Kidney glomerular epithelial cell (primary cell): ENCODE measurements at regions not wholly inside any gene's neighbourhood (a gene's known extent, or its start where the extent isn't known, plus 50 kb on each side); places are given as distances from the start of the nearest gene placed in this dataset.

Source experiments
- DNase-seq: peaks from one replicate; lab custom pipeline; 2025; lab: John Stamatoyannopoulos, UW

DNA sequence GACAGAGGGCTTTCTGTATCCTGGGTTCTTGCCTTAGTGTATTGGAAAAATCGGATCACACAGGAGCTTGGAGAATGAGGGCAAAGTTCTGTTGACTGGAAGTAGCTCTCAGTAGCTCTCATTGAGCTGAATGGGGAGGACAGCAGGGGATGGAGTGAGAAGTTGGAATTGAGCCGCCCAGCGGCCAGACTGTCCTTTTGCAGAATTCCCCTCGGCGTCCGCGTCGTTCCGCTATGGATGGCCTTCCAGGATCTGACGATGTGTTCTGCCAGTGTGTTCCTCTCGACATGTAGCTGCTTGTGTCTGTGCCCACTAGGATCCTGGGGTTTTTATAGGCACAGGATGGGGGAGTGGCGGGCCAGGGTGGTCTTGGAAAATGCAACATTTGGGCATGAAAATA lies 351.8 kb upstream of the SEMA3A start:
- no peak for DNase-seq

DNA sequence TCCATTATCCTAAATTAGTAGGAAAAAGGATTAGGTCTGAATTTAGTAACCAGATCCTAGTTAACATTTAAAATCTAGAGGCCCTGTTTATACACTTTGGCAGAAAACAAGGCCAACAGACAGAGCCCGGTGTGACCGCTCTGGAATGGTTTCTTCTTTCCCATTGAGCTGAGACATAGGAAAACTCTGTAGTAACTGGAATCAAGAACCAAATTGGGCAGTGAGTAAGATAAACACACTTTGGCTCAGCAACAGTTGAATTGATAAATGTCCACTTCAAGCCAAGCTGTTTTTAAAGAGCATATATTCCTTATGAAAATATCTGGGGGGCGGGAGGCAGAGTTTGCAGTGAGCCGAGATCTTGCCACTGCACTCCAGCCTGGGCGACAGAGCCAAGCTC lies 343.7 kb upstream of the SEMA3A start:
- no peak for DNase-seq

DNA sequence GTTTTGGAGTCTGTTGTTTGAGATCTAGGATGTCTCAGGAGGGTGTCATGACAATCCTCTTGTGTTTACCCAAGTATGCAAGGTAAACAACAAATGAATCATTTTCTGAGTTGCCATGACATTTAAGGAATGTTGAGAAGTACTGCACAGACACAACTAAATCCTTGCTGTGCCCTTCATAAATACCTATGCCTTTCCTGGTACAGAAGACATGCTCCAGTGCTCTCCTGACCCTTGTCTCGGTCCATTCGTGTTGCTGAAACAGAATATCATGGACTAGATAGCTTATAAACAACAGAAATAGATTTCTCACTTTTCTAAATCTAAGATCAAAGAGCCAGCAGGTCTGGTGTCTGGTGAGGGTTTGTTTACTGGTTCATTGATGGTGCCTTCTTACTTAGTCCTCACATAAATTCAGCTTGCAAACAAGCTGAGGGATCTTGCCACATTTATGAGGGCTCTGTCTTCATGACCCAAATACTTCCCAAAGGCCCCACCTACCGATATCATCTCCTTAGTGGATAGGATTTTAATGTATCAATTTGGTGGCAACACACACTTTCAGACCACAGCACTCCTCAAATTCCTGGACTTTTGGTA lies 341.8 kb upstream of the SEMA3A start:
- DNase-seq: peak; percentile 67

DNA sequence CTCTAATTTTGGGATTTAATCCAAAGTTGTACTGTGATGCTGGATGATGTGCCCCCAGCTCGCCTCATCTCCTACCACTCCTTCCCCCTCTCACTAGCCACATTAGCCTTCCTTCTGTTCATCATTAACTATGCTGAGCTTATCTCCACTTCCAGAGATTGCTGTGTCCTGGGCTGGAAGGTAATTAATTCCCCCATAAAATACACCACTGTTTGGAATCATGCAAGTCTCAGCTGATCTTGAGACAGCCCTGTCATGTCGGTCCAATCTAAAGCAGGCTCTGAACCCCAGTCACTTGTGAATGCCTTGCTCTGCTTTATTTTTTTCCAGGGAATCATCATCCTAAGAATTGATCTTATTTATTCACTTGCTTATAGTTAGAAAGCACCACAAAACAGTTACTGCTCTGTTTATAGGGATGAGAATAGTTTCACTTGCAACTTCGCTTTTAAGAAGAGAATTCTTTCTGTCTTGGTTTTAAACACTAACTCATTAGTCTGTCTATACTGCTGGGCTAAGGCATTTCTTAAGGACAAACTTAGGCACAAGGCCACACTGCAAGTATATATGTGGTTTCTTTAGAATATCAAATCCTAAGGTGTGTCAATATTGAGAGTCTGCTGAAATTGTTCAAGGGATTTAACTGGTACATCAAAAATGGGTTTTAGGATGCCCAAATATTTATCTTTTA lies 341.1 kb upstream of the SEMA3A start:
- peak; percentile 41 for DNase-seq

DNA sequence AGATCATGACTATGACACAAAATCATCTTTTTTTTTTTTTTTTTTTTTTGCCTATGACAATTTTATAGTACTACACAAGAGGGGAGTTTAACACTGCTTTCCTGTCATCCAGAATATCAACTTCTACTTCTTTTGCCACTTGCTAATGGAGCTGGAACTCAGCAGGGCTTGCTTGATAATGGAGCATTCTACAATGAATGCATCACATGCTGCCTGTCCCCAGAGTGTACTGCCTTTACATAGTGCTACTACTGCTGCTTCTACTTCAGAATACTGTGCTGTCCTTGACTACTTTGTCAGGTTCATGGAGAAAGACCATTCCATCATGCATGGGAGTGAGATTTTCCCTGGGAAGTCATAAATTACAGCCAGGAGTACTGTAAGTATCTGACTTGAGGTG lies 338.6 kb upstream of the SEMA3A start:
- DNase-seq: no peak

DNA sequence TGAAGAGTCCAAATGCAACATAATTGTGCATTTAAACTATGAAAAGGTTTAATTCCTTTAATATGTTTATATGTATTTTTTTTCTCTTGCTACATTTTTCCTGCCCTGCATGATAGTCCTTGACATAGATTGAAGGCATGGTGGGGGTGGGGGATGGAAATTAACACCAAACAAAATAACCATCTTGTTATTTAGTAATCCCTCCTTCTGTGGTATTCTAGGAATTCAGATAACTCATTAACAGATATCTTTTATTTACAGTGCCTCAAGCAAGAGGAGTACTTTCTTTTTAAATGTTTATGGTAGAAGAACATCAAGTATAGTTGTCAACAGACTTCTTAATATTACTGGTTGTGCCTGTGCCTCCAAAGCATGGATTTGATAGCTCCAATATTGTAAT lies 337.6 kb upstream of the SEMA3A start:
- peak; percentile 60 for DNase-seq

DNA sequence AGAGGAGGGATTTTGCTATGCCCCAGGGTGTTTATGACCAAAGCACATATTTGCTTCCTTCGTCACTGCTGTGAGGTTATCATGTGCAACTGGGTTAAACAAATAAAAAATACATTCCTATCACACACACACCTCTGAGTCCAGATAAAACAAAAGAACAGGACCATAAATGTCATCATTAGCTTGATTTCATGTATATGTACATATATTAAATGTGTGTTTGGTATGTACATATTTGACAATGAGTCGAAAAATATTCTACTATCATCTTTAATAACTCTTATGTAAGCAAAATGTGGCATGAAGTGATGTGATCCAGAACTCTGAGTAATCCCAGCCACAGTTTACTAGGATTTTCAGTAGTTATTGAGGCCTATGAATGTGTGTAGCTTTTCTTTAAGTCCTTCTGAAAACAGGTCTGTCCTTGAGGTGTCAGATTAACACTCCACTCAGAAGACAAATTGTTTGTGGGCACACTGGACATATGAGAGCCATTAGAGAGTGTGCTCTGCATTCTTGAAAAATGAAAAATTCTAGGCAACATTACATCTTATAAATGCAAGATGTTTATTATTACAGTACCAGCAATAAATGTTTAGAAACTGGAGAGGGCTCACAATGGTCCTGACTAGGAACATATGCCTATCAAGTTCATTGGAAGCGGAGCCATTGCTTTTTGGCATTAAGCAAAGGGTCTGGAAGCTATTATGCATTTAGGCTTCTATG lies 335.1 kb upstream of the SEMA3A start:
- DNase-seq: peak; percentile 89

DNA sequence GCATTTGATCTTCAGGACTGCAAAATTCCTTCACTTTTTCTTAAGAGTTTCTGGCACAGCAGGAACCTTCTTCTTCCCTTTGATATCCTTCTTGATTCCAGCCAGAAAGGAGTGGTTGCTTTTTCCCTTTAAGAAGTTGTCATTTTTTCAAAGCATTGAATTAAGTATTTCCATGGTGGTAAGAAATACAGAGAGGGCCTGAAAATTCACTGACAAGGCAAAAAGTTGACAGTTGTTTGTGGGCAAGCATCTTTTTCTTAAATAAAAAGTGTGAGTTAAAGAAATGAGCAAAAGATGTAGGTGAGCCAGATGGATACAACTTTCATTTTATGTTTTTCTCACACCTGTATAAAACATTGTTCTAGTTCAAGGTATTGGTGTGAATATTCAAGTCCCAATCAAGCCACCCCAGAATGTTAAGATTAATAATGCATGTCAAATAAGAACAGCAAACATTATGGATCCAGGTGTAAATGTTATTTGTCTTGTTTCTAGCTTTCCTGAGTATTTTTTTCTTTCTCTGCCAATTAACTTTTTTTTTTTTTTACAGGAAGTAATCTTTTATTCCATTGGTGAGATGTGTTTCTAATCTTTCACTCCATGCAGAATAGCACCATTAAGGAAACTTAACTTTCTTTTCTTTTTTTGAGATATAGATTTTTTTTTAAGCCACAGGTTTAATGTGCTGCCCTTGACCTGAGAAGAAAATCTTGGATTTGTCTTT lies 334.3 kb upstream of the SEMA3A start:
- no peak for DNase-seq

DNA sequence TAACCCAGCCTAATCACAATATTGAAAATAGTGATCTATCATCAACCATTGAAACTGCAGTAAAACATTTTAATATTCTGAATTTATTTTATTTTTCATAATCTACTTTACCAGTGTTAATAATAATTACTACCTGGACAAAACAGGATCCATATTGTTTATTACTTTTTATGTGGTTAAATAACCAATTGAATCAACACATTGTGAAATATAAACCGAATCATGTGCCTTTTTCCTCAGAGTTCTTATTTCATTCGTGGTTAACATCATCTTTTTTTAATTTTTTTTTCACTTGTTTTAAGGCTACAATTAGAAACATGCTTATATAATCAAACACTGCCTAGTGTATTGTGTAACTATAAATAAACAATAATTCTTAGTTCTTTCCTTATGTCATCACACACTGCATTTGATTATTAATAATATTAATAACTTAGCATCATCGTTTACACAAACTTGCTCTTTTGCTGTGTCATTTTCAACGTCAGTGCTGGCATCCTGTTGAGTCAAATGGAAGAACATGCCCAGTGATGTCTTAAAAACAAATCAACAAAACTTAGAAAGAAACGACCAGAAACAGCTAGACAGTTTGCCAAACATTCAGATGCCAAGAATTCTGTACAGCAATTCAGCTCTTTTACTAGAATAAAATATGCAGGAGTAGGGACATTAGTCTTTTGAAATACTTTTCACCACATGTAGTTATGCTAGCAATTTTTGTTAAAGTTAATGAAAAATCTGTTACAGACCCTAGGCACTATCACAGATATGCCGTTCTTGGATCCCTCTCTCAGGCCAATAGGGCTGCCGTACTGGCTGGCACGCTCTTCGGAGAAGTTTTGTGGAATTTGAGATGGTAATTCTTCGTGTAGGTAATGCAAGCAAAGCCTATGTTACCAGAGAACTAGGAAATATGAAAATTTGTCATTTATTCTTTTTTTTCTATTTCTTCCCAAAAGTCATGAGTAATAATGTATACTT lies 330.4 kb upstream of the SEMA3A start:
- peak; percentile 15 for DNase-seq

DNA sequence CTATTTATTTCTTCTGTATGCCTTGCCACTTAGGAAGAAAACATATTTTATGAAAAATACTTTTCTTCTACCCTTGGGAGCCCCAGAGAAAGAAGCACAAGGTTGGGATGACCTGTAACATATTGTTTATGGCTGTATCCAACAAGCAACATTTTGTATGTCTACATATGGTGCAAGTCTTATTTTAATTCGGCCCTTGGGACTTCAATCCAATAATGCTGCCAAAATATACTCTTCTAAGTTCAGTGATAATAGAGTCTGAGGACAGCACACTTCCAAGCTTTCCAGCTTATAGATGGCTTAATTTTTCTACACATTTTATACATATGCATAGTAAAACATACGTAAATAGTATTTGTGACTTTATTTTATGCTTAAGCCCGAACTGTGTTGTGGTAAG lies 318.5 kb upstream of the SEMA3A start:
- no peak for DNase-seq

DNA sequence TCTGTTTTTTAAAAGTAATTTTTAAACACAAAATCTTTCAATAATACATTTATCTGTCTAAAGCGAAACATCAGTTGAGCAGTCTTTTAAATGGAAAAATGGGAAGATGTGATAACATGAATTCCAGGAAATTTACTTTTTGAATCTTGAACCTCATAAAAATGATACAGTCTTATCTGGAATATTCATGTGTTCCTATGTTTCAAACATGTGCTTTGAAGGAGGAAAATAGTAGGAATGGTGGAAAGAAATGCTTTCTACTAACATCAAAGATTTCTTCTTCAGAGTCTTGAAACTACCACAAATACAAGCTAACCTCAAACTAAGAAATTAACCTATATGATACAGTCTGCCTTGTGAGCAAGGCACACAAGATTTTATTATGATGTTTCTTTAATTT lies 317.5 kb upstream of the SEMA3A start:
- DNase-seq: no peak

DNA sequence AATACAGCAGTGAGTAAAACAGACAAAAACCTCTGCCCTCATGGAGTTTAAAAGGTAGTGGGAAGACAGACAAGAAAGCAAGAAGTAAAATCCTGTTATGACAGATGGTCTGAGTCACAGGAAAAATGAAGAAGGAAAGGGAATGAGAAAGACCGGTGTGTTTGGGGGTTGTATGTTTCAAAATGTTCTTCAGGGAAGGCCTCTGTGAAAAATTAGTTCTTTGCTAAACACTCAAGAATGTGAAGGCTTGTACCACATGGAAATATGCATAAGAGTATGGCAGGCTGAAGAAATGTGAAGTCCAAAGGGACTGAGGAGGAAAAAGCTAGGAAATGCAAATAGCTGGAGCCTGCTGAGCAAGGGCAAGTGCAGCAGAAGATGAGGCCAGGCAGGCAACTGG lies 315.9 kb upstream of the SEMA3A start:
- DNase-seq: peak; percentile 13

DNA sequence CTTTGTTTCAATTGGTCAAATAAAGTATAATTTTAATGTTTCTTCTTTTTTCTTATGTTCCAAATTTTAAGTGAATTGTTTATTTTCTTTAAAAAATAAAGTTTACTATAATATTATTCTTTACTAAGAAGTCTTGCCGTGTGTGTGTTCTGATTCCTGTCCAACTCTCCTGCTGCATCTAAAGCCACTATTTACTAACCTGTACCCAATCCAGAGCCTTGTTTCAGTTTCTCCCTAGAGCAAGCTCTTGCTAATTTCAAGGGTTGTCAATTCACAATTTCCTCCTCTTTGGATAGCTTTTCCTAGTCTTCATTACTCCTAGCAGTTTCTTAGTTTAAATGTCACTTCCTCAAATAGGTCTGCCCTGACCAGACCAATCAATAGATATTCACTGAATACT lies 314.9 kb upstream of the SEMA3A start:
- DNase-seq: no peak

DNA sequence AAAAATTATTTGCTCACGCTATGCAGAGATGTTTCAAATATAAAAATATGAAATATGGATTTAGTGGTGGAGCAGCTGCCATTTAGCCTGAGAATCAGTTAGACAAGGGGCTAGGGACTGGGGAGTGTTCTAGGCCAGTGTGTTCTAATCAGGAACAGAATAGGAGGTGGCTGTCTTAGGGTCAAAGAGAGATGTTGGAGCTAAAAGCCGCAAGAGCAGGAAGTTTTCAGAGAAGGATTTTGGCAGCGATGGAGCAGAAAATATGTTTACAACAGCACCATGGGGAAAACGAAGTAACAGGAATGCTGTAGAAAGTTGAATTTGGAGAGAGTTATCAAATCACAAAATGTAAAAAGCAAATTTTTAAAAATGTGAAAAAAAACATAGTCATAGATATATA lies 314.0 kb upstream of the SEMA3A start:
- DNase-seq: no peak

DNA sequence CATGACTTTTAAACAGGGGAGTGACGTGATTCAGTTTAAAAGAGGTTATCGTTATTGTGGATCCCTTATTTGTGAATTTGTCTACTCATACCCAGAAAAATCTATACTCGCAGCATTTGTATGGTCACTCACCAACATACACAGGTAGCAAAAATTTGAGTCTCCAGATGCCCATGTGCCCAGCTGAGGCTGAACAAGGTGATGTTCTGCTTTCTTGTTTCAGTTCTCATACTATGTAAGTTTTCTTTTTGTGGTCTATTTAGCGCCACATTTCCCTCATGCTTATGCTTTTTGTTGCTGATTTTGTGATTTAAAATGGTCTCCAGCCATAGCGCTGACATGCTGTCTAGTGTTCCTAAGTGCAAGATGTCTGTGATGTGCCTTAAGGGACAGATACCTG lies 312.9 kb upstream of the SEMA3A start:
- no peak for DNase-seq

DNA sequence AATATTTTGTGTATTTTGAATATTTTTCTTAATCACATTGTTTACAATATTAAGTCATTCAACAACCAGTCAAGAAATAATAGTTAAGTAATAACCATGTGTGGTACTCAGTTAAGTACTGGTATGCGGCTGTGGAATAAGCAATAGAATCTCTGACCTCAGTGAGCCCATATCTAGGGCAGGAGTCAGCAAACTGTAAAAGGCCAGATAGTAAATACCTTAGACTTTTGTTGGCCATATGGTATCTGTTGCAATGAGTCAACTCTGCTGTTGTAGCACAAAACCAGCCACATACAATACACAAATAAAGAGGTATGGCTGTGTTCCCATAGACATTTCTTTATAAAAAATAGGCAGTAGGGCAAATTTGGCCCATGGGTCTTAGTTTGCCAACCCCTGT lies 311.6 kb upstream of the SEMA3A start:
- DNase-seq: no peak

DNA sequence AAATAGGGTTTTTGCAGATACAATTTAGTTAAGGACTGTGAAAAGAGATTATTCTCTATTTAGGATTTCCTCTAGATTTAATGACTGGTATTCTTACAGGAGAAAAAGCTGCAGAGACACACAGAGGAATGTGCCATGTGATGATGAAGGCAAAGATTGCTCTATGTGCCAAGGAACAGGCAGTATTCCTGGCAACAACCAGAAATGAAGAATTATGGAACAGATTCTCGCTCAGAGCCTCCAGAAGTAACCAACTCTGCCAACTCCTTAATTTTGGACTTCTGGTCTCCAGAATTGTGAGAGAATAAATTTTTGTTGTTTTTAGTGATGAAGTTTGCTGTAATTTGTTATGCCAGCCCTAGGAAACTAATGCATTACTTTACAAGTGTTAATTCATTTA lies 307.6 kb upstream of the SEMA3A start:
- DNase-seq: no peak

DNA sequence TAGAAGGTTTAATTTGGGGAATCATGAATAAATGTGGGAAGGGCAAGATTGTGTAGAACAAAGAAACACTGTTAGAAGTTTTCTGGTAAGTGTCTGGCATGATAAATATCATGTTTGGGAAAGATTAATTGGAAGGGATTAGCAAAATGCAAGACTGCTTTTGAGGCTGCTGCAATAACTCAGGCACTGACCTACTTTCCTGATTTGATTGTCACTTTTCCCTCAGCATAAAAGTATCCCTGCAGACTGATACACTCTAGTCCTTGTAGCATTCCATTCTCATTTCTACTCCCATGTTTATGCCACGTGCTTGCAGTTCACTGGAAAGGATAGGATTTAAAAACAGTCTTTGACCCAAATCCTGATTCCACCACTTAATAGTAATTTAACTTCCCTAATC lies 303.3 kb upstream of the SEMA3A start:
- DNase-seq: no peak

DNA sequence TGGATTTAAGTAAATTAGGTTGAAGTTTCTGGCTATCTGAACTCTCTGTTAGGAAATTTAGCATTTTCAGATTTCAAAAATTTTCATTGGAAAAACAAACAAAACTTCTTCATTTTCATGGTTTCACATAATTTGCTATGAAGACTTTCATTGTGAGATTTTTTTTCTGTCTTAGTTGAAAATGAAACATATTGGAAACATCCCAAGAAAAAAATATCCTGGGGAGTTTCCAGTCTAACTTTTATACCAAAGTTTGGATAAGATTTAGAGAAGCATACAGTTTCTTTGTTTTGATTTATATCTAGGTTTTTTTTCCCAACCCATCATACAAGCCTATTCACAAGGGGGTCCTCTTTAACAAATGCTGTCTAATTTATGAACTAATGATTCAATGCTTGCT lies 300.5 kb upstream of the SEMA3A start:
- DNase-seq: no peak

DNA sequence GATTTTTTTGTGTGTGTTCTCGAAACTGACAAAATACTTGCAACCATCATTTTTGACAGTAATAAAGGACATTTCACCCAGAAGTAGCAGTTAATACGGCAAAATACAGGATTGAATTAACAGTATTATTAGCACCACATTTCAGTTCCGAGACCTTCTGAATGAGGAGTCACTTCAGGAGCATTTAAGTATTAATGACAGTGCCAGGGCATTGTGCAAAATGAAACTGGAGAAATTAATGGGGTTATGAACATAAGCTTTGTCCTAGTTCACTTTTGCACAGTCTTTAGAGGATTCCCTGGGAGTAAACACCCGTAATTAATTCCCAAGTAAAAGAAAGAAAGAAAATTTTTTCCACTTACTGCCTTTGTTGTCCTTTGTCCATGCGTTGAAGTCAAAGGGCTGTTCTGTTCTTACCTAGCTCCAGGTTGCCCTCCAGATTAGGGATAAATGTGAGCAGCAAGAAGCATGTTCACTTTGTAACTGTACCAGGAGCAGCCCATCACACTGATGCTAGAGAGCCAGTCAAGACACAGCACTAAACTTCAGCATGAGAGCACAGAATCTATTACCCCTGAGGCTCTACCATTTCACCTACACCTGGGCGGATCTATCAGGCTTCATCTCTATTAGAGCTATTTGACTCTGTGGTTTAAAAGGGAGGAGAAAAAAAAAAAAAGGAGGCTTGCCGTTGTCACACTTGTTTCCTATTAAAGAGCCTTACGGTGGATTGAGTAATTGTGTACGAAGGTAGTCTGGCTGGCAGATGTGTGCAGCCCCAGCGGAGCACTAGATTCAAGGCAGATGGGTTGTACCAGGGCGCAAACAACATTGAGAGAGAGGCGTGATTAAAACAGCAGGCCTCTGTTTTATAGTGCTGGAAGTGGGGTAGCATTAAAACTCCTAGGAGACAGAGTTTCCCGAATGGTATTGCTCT lies 297.8 kb upstream of the SEMA3A start:
- no peak for DNase-seq

DNA sequence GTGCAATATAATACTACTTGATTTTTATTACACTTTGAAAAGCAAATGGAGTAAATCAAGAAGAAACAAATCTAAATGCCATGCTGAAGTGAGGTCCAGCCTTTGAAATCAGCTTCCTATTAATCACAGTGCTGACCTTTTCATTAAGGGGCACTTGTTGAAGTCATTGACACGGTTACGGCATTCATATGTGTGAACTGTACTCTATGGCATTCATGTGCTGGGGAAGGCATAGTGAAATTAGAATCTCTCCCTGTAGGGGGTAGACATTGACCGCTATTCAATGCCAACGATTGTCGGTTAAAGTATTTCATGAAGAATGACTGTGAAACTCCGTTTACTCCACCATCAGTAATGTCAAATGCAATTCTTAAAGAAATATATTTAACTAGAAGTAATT lies 296.1 kb upstream of the SEMA3A start:
- DNase-seq: no peak
